UCSD-AML1 (cell line): ENCODE measurements at regions not wholly inside any gene's neighbourhood (a gene's known extent, or its start where the extent isn't known, plus 50 kb on each side); places are given as distances from the start of the nearest gene placed in this dataset.
"Not testable (repeated sequence)": the region's sequence is repeated elsewhere in the genome, so short reads cannot be mapped to it uniquely, and the experiment has no call there.

Experiments used
- DNase-seq: peaks from one replicate; lab custom pipeline; 2025; ENCODE audit not compliant: unreplicated experiment; lab: John Stamatoyannopoulos, UW

DNA sequence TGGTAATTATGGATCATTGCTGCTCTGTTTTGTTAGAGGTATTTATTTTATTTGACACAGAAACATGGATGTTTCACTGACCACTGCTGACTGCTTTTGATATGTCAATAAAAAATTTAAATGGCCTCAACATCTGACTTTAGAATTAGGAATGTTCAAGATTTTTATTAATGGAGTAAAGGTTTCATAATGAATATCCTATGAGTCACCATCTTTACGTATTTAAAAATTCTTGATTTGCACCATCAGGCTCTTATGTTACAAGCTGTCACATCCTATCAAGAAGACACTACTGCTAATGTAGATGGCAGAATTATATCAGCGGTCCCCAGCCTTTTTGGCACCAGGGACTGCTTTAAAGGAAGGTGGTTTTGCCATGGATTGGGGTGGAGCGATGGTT lies 578.7 kb upstream of the NRP1 start:
- DNase-seq = no peak

DNA sequence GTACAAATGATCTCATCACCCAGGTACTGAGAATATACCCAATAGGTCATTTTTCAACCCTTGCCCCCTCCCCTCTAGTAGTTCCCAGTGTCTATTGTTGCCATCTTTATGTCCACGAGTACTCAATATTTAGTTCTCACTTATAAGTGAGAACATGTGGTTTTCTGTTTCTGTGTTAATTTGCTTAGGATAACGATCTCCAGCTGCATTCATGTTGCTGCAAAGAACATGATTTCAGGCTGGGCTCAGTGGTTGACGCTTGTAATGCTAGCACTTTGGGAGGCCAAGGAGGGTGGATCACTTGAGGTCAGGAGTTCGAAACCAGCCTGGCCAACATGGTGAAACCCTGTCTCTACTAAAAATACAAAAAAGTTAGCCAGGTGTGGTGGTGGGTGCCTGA lies 575.0 kb upstream of the NRP1 start:
- not testable (repeated sequence) for DNase-seq

- DNase-seq = no peak
These were observed 566.7 kb upstream of the NRP1 start for GRCh38 chr10:33901166-33901565.

GRCh38 chr10:33900596-33900995 lies 566.1 kb upstream of the NRP1 start:
- DNase-seq = no peak

- DNase-seq = no peak
These were observed 565.4 kb upstream of the NRP1 start for GRCh38 chr10:33899578-33900531.

DNA sequence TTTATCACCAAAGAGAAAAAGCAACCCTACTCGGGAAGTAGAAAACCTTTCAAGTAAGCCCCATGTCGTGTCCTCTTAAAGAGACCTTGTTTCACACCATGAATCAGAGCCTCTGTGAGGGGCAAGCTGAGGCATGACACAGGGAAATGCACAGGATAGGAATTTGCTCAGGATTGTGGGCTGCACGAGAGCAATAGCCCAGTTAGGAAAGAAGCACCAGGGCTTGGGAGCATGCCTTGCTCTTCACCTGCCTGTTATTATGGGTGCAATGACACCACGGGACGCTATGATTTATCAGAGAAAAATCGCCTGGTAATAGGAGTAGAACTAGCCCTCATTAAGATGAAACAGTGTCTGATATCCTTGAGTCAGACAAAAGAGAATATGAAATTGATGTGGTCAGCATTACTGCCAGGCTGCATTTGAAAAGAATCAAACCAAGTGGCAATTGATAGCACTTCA lies 562.9 kb upstream of the NRP1 start:
- no peak for DNase-seq

DNA sequence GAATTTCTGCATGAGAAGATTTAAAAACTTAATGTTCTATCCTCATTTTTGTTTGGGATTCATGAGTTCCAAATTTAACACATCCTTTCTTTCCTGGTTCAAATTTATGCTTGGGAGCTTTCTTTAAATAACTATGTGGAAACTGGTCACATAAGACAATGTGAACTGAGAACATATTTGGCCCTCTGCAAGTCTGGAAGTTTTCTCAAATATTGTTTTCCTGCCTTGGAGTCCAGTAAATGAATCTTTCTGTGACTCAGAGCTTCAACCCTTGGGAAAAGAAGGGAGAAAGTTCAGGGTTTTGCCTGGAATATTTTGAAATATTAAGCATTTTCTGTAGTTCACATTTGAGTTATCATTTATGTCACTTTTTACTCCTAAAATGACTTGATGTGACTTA lies 559.0 kb upstream of the NRP1 start:
- no peak for DNase-seq

DNA sequence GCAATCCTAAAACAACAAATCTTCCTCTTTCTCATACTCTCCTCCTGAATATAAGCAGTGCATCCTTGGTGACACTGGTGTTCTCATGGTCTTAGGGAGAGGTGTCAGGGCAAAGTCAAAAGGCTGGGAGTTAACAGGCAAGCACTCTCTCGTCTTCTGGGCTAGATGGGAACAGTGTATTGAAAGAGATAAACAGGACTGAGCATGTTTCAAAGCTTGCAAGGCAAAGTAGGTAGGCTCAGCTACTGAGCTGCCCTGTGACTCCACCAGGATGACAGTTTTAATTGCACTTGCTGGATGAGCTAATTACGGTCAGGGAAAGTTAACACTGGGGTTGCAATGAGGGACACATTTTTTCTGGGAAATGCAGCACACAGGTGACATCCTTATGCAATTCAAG lies 554.9 kb upstream of the NRP1 start:
- DNase-seq = no peak

- no peak for DNase-seq
These were observed 552.7 kb upstream of the NRP1 start for GRCh38 chr10:33887188-33887587.

GRCh38 chr10:33886299-33886698 lies 551.8 kb upstream of the NRP1 start:
- no peak for DNase-seq

GRCh38 chr10:33884604-33885003 lies 550.1 kb upstream of the NRP1 start:
- no peak for DNase-seq

- DNase-seq = no peak
These were observed 549.4 kb upstream of the NRP1 start for GRCh38 chr10:33883881-33884280.

- DNase-seq = no peak
These were observed 548.5 kb upstream of the NRP1 start for GRCh38 chr10:33882996-33883395.

DNA sequence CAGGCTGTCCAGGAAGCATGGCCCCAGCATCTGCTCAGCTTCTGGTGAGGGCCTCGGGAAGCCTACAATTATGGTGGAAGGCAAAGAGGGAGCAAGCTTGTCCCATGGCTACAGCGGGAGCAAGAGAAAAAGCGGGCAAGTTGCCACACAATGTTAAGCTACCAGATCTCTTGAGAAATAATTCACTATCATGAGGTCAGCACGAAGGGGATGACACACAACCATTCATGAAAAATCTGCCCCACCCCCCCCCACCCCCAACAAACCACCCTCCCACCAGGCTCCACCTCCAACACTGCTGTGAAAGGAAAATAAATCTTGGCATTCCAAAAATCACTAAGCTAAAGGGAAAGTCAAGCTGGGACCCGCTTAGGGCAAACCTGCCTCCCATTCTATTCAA lies 545.8 kb upstream of the NRP1 start:
- DNase-seq = no peak

GRCh38 chr10:33878238-33878786 lies 543.8 kb upstream of the NRP1 start:
- no peak for DNase-seq

DNA sequence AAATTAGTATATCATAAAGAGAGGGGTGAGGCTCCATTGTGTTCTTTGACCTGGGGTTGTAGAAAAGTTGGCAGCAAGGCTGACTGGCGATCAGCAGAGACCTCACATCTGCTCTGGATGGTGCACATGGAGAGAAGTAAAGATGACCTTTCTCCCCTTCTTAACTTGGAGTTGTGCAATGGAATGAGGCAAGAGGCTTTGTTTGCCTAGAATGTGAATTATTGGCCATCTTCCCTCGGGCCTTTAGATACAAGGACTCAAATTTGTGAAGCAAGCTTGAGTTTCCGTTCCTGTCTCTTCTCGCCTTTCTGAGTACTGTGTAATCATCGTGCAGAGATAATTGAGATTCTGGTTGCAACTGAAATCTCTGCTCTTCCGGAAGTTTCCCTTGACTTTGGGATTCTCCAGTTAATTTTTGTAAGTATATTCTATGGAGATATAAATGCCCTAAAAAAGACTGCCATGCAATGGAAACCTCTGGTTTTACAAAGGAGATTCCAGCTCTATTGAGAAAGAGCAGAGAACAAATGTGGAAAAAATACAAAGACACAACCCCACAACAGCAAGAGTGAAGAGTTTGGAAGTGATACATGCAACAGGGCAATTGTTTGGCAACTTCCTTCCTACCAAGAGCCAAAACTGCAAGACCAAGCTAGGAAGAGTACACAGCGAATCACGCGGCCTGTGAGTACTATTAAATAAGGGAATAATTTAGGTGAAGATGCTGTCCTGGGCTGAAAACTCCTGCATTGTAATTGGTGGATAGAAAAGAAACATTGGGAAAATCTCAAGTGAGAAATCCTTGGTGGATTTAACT lies 542.3 kb upstream of the NRP1 start:
- no peak for DNase-seq

DNA sequence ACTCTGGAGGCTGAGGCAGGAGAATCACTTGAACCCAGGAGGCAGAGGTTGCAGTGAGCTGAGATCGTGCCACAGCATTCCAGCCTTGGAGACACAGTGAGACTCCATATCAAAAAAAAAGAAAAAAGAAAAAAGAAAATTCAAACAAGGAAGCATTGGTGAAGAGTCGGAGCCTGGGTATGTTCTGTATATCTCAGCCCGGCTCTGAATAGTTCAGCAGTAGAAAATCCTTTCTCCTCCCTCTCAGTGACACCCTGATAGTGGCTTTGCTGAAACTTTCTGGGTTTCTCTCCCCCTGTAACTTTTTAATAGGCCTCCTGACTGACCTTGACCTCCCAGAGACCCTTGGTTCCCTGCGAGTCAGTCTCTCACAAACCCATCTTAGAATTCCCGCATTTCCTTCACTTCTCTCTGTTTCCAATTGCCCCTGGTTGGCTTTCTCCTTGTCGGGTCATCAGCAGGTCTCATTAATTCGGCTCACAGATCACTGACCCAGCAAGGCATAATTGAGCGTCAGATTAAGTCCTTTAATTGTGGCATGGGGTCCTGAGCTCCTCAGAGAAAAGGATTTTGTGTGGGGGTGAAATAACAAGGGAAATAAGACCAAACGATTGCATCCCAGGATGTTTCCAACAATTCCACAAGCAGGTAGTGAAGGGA lies 541.6 kb upstream of the NRP1 start:
- no peak for DNase-seq

- no peak for DNase-seq
These were observed 536.8 kb upstream of the NRP1 start for GRCh38 chr10:33871061-33871956.

- no peak for DNase-seq
These were observed 535.0 kb upstream of the NRP1 start for GRCh38 chr10:33869481-33869880.

DNA sequence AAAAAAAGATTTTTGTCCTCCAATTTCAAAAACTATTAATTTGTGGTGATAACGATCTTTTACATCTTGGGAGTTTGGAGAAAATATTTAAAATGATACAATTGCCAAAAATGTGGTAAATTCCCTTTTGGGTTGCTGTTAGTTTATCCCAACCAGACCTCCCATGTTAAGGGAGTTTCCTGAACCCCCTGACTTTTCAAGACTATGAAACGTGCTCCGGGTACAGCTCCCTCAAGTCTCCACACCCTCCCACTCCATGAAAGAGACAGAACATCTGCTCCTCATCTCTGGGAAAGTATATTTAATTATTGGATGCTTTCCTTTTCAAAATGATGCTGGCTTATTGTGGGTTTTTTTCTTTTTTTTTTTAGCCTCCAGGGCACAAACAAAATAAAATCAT lies 534.6 kb upstream of the NRP1 start:
- DNase-seq = no peak
